Neural cell (in vitro differentiated cells): ENCODE measurements at regions not wholly inside any gene's neighbourhood (a gene's known extent, or its start where the extent isn't known, plus 50 kb on each side); places are given as distances from the start of the nearest gene placed in this dataset.

Experiments
- H2AFZ ChIP-seq: fragments of 200-600, 300-800 bp; sonication (generic), shearing (Covaris generic); 2 replicates; pipeline ENCODE4 v1.6.0; 2014; ENCODE audit warnings: low read depth, mild to moderate bottlenecking, antibody characterized with exemption, low read length, moderate library complexity
- H3F3A ChIP-seq: fragments of 200-600 bp; shearing (Covaris generic); 2 replicates; pipeline ENCODE4 v1.6.1; 2016; ENCODE audit warnings: mild to moderate bottlenecking, moderate library complexity, mixed read lengths, antibody characterized with exemption, low read length; ENCODE audit not compliant: insufficient read depth, poor library complexity, severe bottlenecking
- H3K27ac ChIP-seq: fragments of 200-600, 300-800 bp; sonication (generic), shearing (Covaris generic); 2 replicates; pipeline ENCODE4 v1.5.1; 2014; ENCODE audit warnings: mild to moderate bottlenecking, low read length, moderate library complexity
- H3K27me3 ChIP-seq: fragments of 300-800, 200-600 bp; sonication (generic), shearing (Covaris generic); 2 replicates; pipeline ENCODE4 v1.6.0; 2014; ENCODE audit warnings: mild to moderate bottlenecking, low read depth, low read length, moderate library complexity; ENCODE audit not compliant: insufficient read depth
- H3K36me3 ChIP-seq: fragments of 300-800, 200-600 bp; sonication (generic), shearing (Covaris generic); 2 replicates; pipeline ENCODE4 v1.5.1; 2014; ENCODE audit warnings: mild to moderate bottlenecking, antibody characterized with exemption, low read length, moderate library complexity; ENCODE audit not compliant: insufficient read depth
- H3K4me2 ChIP-seq: fragments of 300-800, 200-600 bp; sonication (generic), shearing (Covaris generic); 2 replicates; pipeline ENCODE4 v1.6.0; 2014; ENCODE audit warnings: mild to moderate bottlenecking, low read length
- H3K4me3 ChIP-seq: fragments of 300-800, 200-600 bp; sonication (generic), shearing (Covaris generic); 2 replicates; pipeline ENCODE4 v1.5.1; 2014; ENCODE audit warnings: mild to moderate bottlenecking, low read length, moderate library complexity
- H3K79me2 ChIP-seq: fragments of 200-600 bp; shearing (Covaris generic); replicated peaks from 2 replicates; pipeline ENCODE4 v1.6.0; 2014; ENCODE audit warnings: mild to moderate bottlenecking, low read length, moderate library complexity; ENCODE audit not compliant: insufficient read depth
- H3K9ac ChIP-seq: fragments of 300-800, 200-600 bp; sonication (generic), shearing (Covaris generic); 2 replicates; pipeline ENCODE4 v1.6.1; 2016; ENCODE audit warnings: mild to moderate bottlenecking, low read length, mixed read lengths
- H3K9me2 ChIP-seq: fragments of 200-600 bp; shearing (Covaris generic); 2 replicates; pipeline ENCODE4 v1.6.1; 2016; ENCODE audit warnings: mild to moderate bottlenecking, low read length, mixed read lengths; ENCODE audit not compliant: insufficient read depth
- H3K9me3 ChIP-seq: fragments of 200-600, 300-800 bp; sonication (generic), shearing (Covaris generic); 2 replicates; pipeline ENCODE4 v1.6.1; 2016; ENCODE audit warnings: mild to moderate bottlenecking, mixed run types, low read length, moderate library complexity, mixed read lengths
- H4K20me1 ChIP-seq: fragments of 200-600 bp; shearing (Covaris generic); 2 replicates; pipeline ENCODE4 v1.6.1; 2016; ENCODE audit warnings: mild to moderate bottlenecking, mixed run types; ENCODE audit not compliant: insufficient read depth
- CTCF ChIP-seq: fragments of 450-650 bp; IDR thresholded peaks from 2 replicates; pipeline ENCODE4 v1.5.1; 2014; ENCODE audit warnings: antibody characterized with exemption, mild to moderate bottlenecking, moderate library complexity; ENCODE audit not compliant: poor library complexity, severe bottlenecking
- EP300 ChIP-seq: fragments of 450-650 bp; conservative IDR thresholded peaks from 2 replicates; pipeline ENCODE4 v1.6.1; 2014; ENCODE audit warnings: antibody characterized with exemption, mild to moderate bottlenecking, moderate library complexity; ENCODE audit not compliant: poor library complexity, severe bottlenecking
- EZH2 ChIP-seq: fragments of 200-600, 300-800 bp; shearing (Covaris generic), sonication (generic); IDR thresholded peaks from 2 replicates; pipeline ENCODE4 v1.6.1; 2014; ENCODE audit warnings: antibody characterized with exemption, low read length, borderline replicate concordance, mild to moderate bottlenecking; ENCODE audit not compliant: insufficient read depth, poor library complexity, severe bottlenecking
- MXI1 ChIP-seq: fragments of 450-650 bp; conservative IDR thresholded peaks from 2 replicates; pipeline ENCODE4 v1.6.1; 2014; ENCODE audit warnings: antibody characterized with exemption, mild to moderate bottlenecking; ENCODE audit not compliant: poor library complexity, severe bottlenecking
- POLR2AphosphoS5 ChIP-seq: IDR thresholded peaks from 2 replicates; pipeline ENCODE4 v1.6.1; 2012
- RAD21 ChIP-seq: fragments of 450-650 bp; conservative IDR thresholded peaks from 2 replicates; pipeline ENCODE4 v1.6.1; 2014; ENCODE audit warnings: antibody characterized with exemption, mild to moderate bottlenecking, moderate library complexity
- REST ChIP-seq: IDR thresholded peaks from 2 replicates; pipeline ENCODE4 v1.6.1; 2012; ENCODE audit warnings: borderline replicate concordance
- SMC3 ChIP-seq: fragments of 450-650 bp; conservative IDR thresholded peaks from 2 replicates; pipeline ENCODE4 v1.6.1; 2014; ENCODE audit warnings: antibody characterized with exemption, mild to moderate bottlenecking, moderate library complexity; ENCODE audit not compliant: poor library complexity
- TAF1 ChIP-seq: IDR thresholded peaks from 2 replicates; pipeline ENCODE4 v1.6.1; 2012; ENCODE audit warnings: low read depth

GRCh38 chr18:27845897-27846296, 331.0 kb downstream of the CDH2 start:
- Histone ChIP-seq H4K20me1 (no peaks in the 10 kb centered on the region), H3K36me3 (no peaks in the 10 kb centered on the region), H3K27ac (no peak overlapping the region), H3K27me3 (no peaks in the 10 kb centered on the region), H3K9me2 (no peaks in the 10 kb centered on the region), H3F3A (no peaks in the 10 kb centered on the region), H3K4me3 (no peak overlapping the region), H2AFZ (no peak overlapping the region), H3K4me2 (no peak overlapping the region), H3K9ac (no peak overlapping the region), H3K9me3 (no peaks in the 10 kb centered on the region), H3K79me2 (no peaks in the 10 kb centered on the region)
- TF ChIP-seq SMC3 (no peak), POLR2AphosphoS5 (no peak)

DNA sequence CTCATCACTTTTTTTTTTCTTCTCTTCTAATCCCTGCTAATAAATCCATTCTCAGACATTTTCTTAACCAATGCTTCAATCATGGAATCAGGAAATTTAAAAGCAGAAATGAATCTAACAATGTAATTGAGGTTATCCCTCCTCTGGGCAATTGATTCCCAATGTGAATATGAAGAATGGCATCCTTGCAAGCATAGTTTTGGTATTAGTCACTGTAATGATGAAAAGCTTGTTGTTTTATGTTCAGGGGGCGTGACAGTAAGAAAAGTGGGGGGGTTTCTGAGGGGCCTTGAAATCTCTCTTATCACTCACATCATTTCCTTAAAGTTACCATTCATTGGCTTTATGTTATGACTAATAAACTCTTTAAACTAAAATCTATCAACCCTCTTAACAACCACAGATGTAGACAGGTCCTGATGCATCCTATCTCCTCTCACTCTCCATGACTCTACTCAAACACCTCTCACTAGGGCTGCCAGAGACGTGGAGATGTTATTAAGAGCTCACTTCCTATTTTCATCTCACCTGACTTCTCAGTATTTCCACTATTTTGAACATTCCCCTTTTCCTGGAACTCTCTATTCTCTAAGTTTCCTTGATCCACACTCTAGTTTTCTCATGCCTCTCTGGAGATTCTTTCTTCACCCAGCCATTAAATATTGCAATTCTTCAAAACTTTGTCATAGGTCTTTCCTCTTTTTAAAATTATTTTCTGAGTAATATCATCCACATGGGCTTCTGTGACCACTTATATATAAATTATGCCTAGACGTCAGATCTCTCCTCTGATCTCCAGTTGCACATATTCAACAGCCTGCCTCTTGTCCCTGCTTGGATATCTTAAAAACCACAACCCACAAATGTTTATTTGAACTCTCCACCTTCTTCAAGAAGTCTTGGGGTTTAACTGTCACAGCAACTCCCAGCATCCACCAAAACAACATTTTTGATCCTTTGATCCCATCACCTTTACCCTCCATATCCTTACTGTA, 332.9 kb downstream of the CDH2 start:
- no peaks in the 10 kb centered on the region for H3F3A ChIP-seq
- H3K9me2 ChIP-seq = no peaks in the 10 kb centered on the region
- H3K36me3 ChIP-seq = no peaks in the 10 kb centered on the region
- H3K4me2 ChIP-seq = no peak overlapping the region
- H3K27ac ChIP-seq = no peak overlapping the region
- no peaks in the 10 kb centered on the region for H3K79me2 ChIP-seq
- no peaks in the 10 kb centered on the region for H3K9me3 ChIP-seq
- H3K27me3 ChIP-seq = no peaks in the 10 kb centered on the region
- H3K4me3 ChIP-seq = no peak overlapping the region
- no peak overlapping the region for H2AFZ ChIP-seq
- H3K9ac ChIP-seq = no peak overlapping the region
- no peaks in the 10 kb centered on the region for H4K20me1 ChIP-seq
- no peak for TF ChIP-seq TAF1
- no peak for TF ChIP-seq EP300
- no peak for TF ChIP-seq SMC3

DNA sequence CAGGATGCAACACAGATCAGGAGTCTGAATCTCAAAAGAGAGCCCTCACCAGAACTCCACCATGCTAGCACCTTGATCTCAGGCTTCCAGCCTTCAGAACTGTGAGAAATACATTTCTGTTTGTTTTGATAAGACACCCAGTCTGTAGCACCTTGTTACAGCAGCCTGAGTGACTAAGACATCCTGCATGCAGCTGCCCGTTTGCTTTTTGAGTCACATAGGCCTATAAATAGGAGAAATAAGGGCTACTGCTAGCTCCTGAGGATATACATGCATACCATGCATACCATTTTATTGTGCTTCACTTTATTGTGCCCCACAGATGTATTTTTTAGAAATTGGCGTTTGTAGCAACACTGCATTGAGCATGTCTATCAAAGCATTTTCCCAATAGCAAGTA, 337.8 kb downstream of the CDH2 start:
- Histone ChIP-seq H3K27me3 (no peaks in the 10 kb centered on the region), H3K79me2 (no peaks in the 10 kb centered on the region), H3K9me3 (no peaks in the 10 kb centered on the region), H3K9ac (no peak overlapping the region), H3F3A (no peaks in the 10 kb centered on the region), H3K4me3 (no peak overlapping the region), H3K36me3 (no peaks in the 10 kb centered on the region), H3K9me2 (no peaks in the 10 kb centered on the region), H3K4me2 (no peak overlapping the region), H3K27ac (no peak overlapping the region), H4K20me1 (no peaks in the 10 kb centered on the region), H2AFZ (no peak overlapping the region)
- no peak for TF ChIP-seq TAF1
- TF ChIP-seq CTCF = no peak
- no peak for TF ChIP-seq POLR2AphosphoS5
- TF ChIP-seq EP300 = no peak
- no peak for TF ChIP-seq MXI1
- no peak for TF ChIP-seq EZH2
- TF ChIP-seq REST = no peak
- no peak for TF ChIP-seq SMC3
- TF ChIP-seq RAD21 = no peak
